K562 (cell line): ENCODE measurements at regions not wholly inside any gene's neighbourhood (a gene's known extent, or its start where the extent isn't known, plus 50 kb on each side); places are given as distances from the start of the nearest gene placed in this dataset.

Experiments
- ARID2 ChIP-seq: fragments of 450-650 bp; IDR thresholded peaks from 2 replicates; pipeline ENCODE4 v1.6.1; 2017; ENCODE audit warnings: antibody characterized with exemption, mild to moderate bottlenecking
- ATF1 ChIP-seq, 2 experiments: fragments of 450-650 bp in 1 of 2; IDR thresholded peaks; 2 replicates each; pipeline ENCODE4 v1.6.1; 2016; ENCODE audit warnings: missing compliant biosample characterization in 1 of 2, missing genetic modification characterization in 1 of 2
- CBX3 ChIP-seq, 2 experiments: IDR thresholded peaks; 1 replicate in 1 of 2; 2 replicates in 1 of 2; pipeline ENCODE4 v1.6.1; 2012; ENCODE audit warnings: inconsistent platforms in 2 of 2, low read length in 2 of 2, borderline replicate concordance in 1 of 2, control low read depth in 1 of 2
- DACH1 ChIP-seq: fragments of 450-650 bp; IDR thresholded peaks from 2 replicates; pipeline ENCODE4 v1.6.1; 2018; ENCODE audit not compliant: partially characterized antibody
- DLX4 ChIP-seq: fragments of 250-450 bp; sonication (Bioruptor Pico); IDR thresholded peaks from 2 replicates; pipeline ENCODE4 v1.6.1; 2021; ENCODE audit warnings: mild to moderate bottlenecking
- EHMT2 ChIP-seq: fragments of 450-650 bp; IDR thresholded peaks from 2 replicates; pipeline ENCODE4 v1.6.1; 2018; ENCODE audit warnings: antibody characterized with exemption
- FOXJ2 ChIP-seq: fragments of 200-800 bp; sonication (Bioruptor generic); IDR thresholded peaks from 2 replicates; pipeline ENCODE4 v1.6.1; 2016; ENCODE audit warnings: missing genetic modification characterization, missing compliant biosample characterization
- FOXK2 ChIP-seq, 2 experiments: fragments of 450-650 bp; IDR thresholded peaks in 1 of 2; conservative IDR thresholded peaks in 1 of 2; 2 replicates each; pipeline ENCODE4 v1.6.1; 2016; ENCODE audit warnings: low read depth in 2 of 2, mild to moderate bottlenecking in 1 of 2
- HNRNPL ChIP-seq: fragments of 200-400 bp; formaldehyde crosslinking; IDR thresholded peaks from 2 replicates; pipeline ENCODE4 v1.6.1; 2017; ENCODE audit warnings: low read depth, mild to moderate bottlenecking, low read length
- KAT8 ChIP-seq: fragments of 450-650 bp; IDR thresholded peaks from 2 replicates; pipeline ENCODE4 v1.6.1; 2016; ENCODE audit warnings: low read depth, mild to moderate bottlenecking
- L3MBTL2 ChIP-seq: fragments of 450-650 bp; IDR thresholded peaks from 2 replicates; pipeline ENCODE4 v1.6.1; 2016; ENCODE audit warnings: mild to moderate bottlenecking, moderate library complexity
- MNT ChIP-seq, 2 experiments: fragments of 450-650 bp; conservative IDR thresholded peaks; 2 replicates each; pipeline ENCODE4 v1.6.1; 2017; ENCODE audit warnings: mild to moderate bottlenecking in 2 of 2, moderate library complexity in 2 of 2
- MYC ChIP-seq, 2 experiments: fragments of 250-450 bp in 1 of 2; sonication (Bioruptor Pico) in 1 of 2; IDR thresholded peaks; 2 replicates each; pipeline versions ENCODE4 v1.5.1 to v1.6.1; 2012 to 2021; ENCODE audit warnings: low read depth in 2 of 2, borderline replicate concordance in 1 of 2, improper control_type of control experiment in 1 of 2, low read length in 1 of 2, mild to moderate bottlenecking in 1 of 2, moderate library complexity in 1 of 2
- NR2C1 ChIP-seq, 2 experiments: fragments of 450-650 bp; IDR thresholded peaks; 2 replicates each; pipeline ENCODE4 v1.6.1; 2017; ENCODE audit warnings: mild to moderate bottlenecking in 2 of 2, antibody characterized with exemption in 1 of 2, inconsistent platforms in 1 of 2, missing compliant biosample characterization in 1 of 2, missing genetic modification characterization in 1 of 2
- SRSF7 ChIP-seq: fragments of 200-400 bp; formaldehyde crosslinking; optimal IDR thresholded peaks from 2 replicates; pipeline ENCODE3; 2017; ENCODE audit warnings: mild to moderate bottlenecking, low read depth, low read length
- TEAD4 ChIP-seq, 2 experiments: sonication (generic) in 1 of 2; formaldehyde crosslinking in 1 of 2; IDR thresholded peaks; 2 replicates each; pipeline versions ENCODE4 v1.6.1 to v1.8.0; 2012 to 2022; ENCODE audit warnings: borderline replicate concordance in 1 of 2, inconsistent platforms in 1 of 2, low read length in 1 of 2, mild to moderate bottlenecking in 1 of 2, missing genetic modification reagents in 1 of 2
- TFE3 ChIP-seq: fragments of 450-650 bp; formaldehyde crosslinking; IDR thresholded peaks from 2 replicates; pipeline ENCODE4 v1.4.0; 2020; ENCODE audit warnings: mild to moderate bottlenecking, mixed read lengths
- TRIM24 ChIP-seq, 2 experiments: fragments of 450-650 bp; IDR thresholded peaks; 2 replicates each; pipeline ENCODE4 v1.6.1; 2016
- TF ChIP-seq, protein P1 (sequence below): fragments of 450-650 bp; IDR thresholded peaks from 2 replicates; pipeline ENCODE4 v1.6.1; 2017; ENCODE audit warnings: antibody characterized with exemption, mild to moderate bottlenecking

DNA sequence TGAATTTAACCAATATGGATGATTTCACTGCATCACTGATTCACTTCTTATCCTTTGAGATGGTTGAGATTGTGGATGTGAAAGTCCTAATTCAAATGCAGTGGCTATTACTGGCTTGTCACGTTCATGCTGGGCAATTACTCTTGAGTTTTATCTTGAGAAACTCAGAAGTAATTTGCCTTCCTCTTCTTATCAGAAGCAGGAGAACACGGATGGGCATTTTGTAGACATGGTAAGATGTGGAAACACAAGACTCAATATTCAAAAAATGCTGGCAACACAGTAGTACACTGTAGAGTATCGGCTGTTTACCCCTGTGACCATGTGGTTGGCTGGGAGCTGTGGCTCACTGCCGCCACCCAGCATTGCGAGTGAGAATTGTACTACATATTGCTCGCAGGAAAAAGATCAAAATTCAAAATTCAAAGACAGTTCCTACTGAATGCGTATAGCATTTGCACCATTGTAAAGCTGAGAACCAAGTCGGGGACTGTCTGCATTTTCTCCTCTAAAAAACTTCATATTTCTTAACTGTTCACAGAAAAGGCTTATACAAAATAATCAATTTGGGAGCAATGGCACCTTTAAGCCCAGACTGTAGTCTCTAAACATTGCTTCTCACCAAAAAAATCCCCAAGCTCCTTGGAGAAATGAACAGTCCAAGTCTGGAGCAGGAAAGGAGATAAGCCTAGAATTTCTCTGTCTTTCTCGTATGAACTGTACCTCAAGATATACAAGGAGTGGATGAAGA is 61.9 kb upstream of the ELOVL5 start (continued):
- TF ChIP-seq CBX3 (IDR thresholded peaks at IDR 0.05; ENCODE audit: borderline replicate concordance in 1 of 2, low read length in 2 of 2) (peak in 1 of 2 experiments; percentile 93; a peak in 1 of 3 replicates), FOXK2 (conservative IDR thresholded peaks at IDR 0.05 in 1 of 2, IDR thresholded peaks at IDR 0.05 in 1 of 2; ENCODE audit: low read depth in 2 of 2) (peak; percentile 87 to 90), TRIM24 (IDR thresholded peaks at IDR 0.05) (peak; percentile 32 to 69; a peak in 2 of 4 replicates), ARID2 (peak; percentile 65; the same call in 1 of the 2 replicates), SRSF7 (no peak), DLX4 (CRISPR knock-in tag) (no peak), ATF1 (CRISPR knock-in tag; IDR thresholded peaks at IDR 0.05) (no peak), ATF1 (tag; IDR thresholded peaks at IDR 0.05) (peak; percentile 28; the same call in 1 of the 2 replicates), EHMT2 (peak; percentile 23; the same call in 1 of the 2 replicates), MNT (conservative IDR thresholded peaks at IDR 0.05) (peak; percentile 83 to 90), L3MBTL2 (peak; percentile 77), FOXJ2 (peak; percentile 73; the same call in 1 of the 2 replicates), TEAD4 (IDR thresholded peaks at IDR 0.05; ENCODE audit: low read length) (0 out of 2 replicates have a peak, but pooled peaks have one; percentile 7), TEAD4 (CRISPR knock-in tag; IDR thresholded peaks at IDR 0.05; ENCODE audit: borderline replicate concordance) (no peak), HNRNPL (no peak), MYC (IDR thresholded peaks at IDR 0.05; ENCODE audit: low read depth, low read length) (peak; percentile 98), MYC (CRISPR knock-in tag; IDR thresholded peaks at IDR 0.05; ENCODE audit: borderline replicate concordance, low read depth) (no peak), KAT8 (no peak), DACH1 (peak; percentile 21), TFE3 (CRISPR knock-in tag) (no peak), NR2C1 (IDR thresholded peaks at IDR 0.05) (no peak), NR2C1 (tag; IDR thresholded peaks at IDR 0.05) (no peak)
- TF ChIP-seq, protein P1, sequence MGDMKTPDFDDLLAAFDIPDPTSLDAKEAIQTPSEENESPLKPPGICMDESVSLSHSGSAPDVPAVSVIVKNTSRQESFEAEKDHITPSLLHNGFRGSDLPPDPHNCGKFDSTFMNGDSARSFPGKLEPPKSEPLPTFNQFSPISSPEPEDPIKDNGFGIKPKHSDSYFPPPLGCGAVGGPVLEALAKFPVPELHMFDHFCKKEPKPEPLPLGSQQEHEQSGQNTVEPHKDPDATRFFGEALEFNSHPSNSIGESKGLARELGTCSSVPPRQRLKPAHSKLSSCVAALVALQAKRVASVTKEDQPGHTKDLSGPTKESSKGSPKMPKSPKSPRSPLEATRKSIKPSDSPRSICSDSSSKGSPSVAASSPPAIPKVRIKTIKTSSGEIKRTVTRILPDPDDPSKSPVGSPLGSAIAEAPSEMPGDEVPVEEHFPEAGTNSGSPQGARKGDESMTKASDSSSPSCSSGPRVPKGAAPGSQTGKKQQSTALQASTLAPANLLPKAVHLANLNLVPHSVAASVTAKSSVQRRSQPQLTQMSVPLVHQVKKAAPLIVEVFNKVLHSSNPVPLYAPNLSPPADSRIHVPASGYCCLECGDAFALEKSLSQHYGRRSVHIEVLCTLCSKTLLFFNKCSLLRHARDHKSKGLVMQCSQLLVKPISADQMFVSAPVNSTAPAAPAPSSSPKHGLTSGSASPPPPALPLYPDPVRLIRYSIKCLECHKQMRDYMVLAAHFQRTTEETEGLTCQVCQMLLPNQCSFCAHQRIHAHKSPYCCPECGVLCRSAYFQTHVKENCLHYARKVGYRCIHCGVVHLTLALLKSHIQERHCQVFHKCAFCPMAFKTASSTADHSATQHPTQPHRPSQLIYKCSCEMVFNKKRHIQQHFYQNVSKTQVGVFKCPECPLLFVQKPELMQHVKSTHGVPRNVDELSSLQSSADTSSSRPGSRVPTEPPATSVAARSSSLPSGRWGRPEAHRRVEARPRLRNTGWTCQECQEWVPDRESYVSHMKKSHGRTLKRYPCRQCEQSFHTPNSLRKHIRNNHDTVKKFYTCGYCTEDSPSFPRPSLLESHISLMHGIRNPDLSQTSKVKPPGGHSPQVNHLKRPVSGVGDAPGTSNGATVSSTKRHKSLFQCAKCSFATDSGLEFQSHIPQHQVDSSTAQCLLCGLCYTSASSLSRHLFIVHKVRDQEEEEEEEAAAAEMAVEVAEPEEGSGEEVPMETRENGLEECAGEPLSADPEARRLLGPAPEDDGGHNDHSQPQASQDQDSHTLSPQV, result peak; percentile 49; the same call in 1 of the 2 replicates
